OCI-LY7 (cell line): ENCODE measurements at regions not wholly inside any gene's neighbourhood (a gene's known extent, or its start where the extent isn't known, plus 50 kb on each side); places are given as distances from the start of the nearest gene placed in this dataset.

Experiments used
- BruUV-seq: library from RNA; stranded (reverse); fragments of 400-500 nt; replicated peaks from 2 replicates; lab custom pipeline; 2021; lab: Mats Ljungman, UMichigan
- CTCF ChIA-PET: fragments of 300-600 bp; sonication (Branson Sonifier 250); formaldehyde crosslinking; loops from one replicate; lab custom pipeline; 2022; ENCODE audit warnings: antibody characterized with exemption; ENCODE audit not compliant: unreplicated experiment; lab: Charles Lee
- POLR2A ChIA-PET: fragments of 300-600 bp; sonication (Branson Sonifier 250); formaldehyde crosslinking; loops from one replicate; lab custom pipeline; 2022; ENCODE audit warnings: antibody characterized with exemption; lab: Charles Lee
- DNase-seq: peaks from one replicate; pipeline ENCODE4 v3.0.0-alpha.2; 2015; ENCODE audit warnings: low spot score
- H2AFZ ChIP-seq: fragments of 200-600 bp; sonication (generic), shearing (Covaris generic); 2 replicates; pipeline ENCODE4 v1.6.1; 2014; ENCODE audit warnings: mild to moderate bottlenecking, antibody characterized with exemption, low read length, moderate library complexity
- H3K27ac ChIP-seq: fragments of 200-600 bp; sonication (generic); 2 replicates; pipeline ENCODE4 v1.5.1; 2014; ENCODE audit warnings: mixed run types, low read depth, mild to moderate bottlenecking, moderate library complexity, low read length, inconsistent platforms; ENCODE audit not compliant: poor library complexity, severe bottlenecking
- H3K36me3 ChIP-seq: fragments of 200-600 bp; sonication (generic); 2 replicates; pipeline ENCODE4 v1.6.1; 2014; ENCODE audit warnings: mild to moderate bottlenecking, antibody characterized with exemption, low read length, moderate library complexity, mixed read lengths; ENCODE audit not compliant: insufficient read depth
- H3K4me1 ChIP-seq: fragments of 200-600 bp; sonication (generic); 2 replicates; pipeline ENCODE4 v1.5.1; 2014; ENCODE audit warnings: mild to moderate bottlenecking, low read length; ENCODE audit not compliant: insufficient read depth, poor library complexity, severe bottlenecking
- H3K4me2 ChIP-seq: fragments of 200-600 bp; sonication (generic); 2 replicates; pipeline ENCODE4 v1.6.1; 2014; ENCODE audit warnings: mild to moderate bottlenecking, low read length
- H3K4me3 ChIP-seq: fragments of 200-600 bp; sonication (generic); 2 replicates; pipeline ENCODE4 v1.5.1; 2014; ENCODE audit warnings: mild to moderate bottlenecking, low read depth, low read length; ENCODE audit not compliant: poor library complexity, severe bottlenecking
- H3K79me2 ChIP-seq: fragments of 200-600 bp; sonication (generic); 2 replicates; pipeline ENCODE4 v1.6.1; 2016; ENCODE audit warnings: low read depth, mild to moderate bottlenecking, low read length, moderate library complexity, mixed read lengths; ENCODE audit not compliant: insufficient read depth
- H3K9me2 ChIP-seq: fragments of 200-600 bp; sonication (generic); 2 replicates; pipeline ENCODE4 v1.6.1; 2016; ENCODE audit warnings: mild to moderate bottlenecking, low read length, mixed read lengths; ENCODE audit not compliant: insufficient read depth
- H3K9me3 ChIP-seq: fragments of 200-600 bp; sonication (generic); 2 replicates; pipeline ENCODE4 v1.6.1; 2014; ENCODE audit warnings: mild to moderate bottlenecking, mixed run types, low read length, mixed read lengths
- H4K20me1 ChIP-seq: fragments of 200-600 bp; sonication (generic); 2 replicates; pipeline ENCODE4 v1.6.1; 2014; ENCODE audit warnings: mild to moderate bottlenecking, antibody characterized with exemption, low read length, moderate library complexity, mixed read lengths; ENCODE audit not compliant: insufficient read depth
- CTCF ChIP-seq: fragments of 200-600 bp; sonication (generic); conservative IDR thresholded peaks from 2 replicates; pipeline ENCODE4 v1.5.1; 2014; ENCODE audit warnings: mild to moderate bottlenecking, antibody characterized with exemption, low read length, moderate library complexity, mixed read lengths
- EZH2phosphoT487 ChIP-seq: fragments of 200-600 bp; sonication (generic); IDR thresholded peaks from 2 replicates; pipeline ENCODE4 v1.6.1; 2018; ENCODE audit warnings: low read depth, borderline replicate concordance, mild to moderate bottlenecking, mixed run types, antibody characterized with exemption, low read length, moderate library complexity, mixed read lengths
- intact Hi-C: fragments of 100-400 bp; cut with micrococcal nuclease; formaldehyde crosslinking; loops from one replicate; pipeline ENCODE4 v1.10.0; 2022; ENCODE audit not compliant: unreplicated experiment

- no TSS peak for BruUV-seq
- Histone ChIP-seq H3K36me3 (no peaks in the 10 kb centered on the region), H3K4me1 (no peaks in the 10 kb centered on the region), H3K4me2 (no peak overlapping the region), H2AFZ (no peak overlapping the region), H3K9me3 (no peaks in the 10 kb centered on the region), H4K20me1 (no peaks in the 10 kb centered on the region), H3K79me2 (no peaks in the 10 kb centered on the region), H3K4me3 (no peak overlapping the region), H3K9me2 (no peaks in the 10 kb centered on the region), H3K27ac (no peak overlapping the region)
- no peak for DNase-seq
- intact Hi-C loops = no loop called here
- ChIA-PET CTCF (no interaction called here), POLR2A (no interaction called here)
- no peak for TF ChIP-seq EZH2phosphoT487
- no peak for TF ChIP-seq CTCF
Observed at GRCh38 chr5:113937301-113937700, 423.8 kb downstream of the YTHDC2 start.

GRCh38 chr5:113939988-113940387 lies 421.9 kb upstream of the KCNN2 start:
- CTCF ChIA-PET = no interaction called here
- no peak overlapping the region for H3K27ac ChIP-seq
- H3K9me3 ChIP-seq = no peaks in the 10 kb centered on the region
- no peaks in the 10 kb centered on the region for H3K36me3 ChIP-seq
- no peaks in the 10 kb centered on the region for H3K4me1 ChIP-seq
- H3K9me2 ChIP-seq = no peaks in the 10 kb centered on the region
- H3K4me2 ChIP-seq = no peak overlapping the region
- no peak overlapping the region for H2AFZ ChIP-seq
- no peaks in the 10 kb centered on the region for H3K79me2 ChIP-seq
- no peak overlapping the region for H3K4me3 ChIP-seq
- POLR2A ChIA-PET = interaction anchor here (0.6 to 0.7 kb wide), 2 partner anchors 17 to 1162 kb away, joined by 3 read pairs; no protein-coding TSS in a partner anchor
- TF ChIP-seq EZH2phosphoT487 = no peak
- no peak for TF ChIP-seq CTCF
- DNase-seq = no peak
- no peaks in the 10 kb centered on the region for H4K20me1 ChIP-seq
- intact Hi-C loops = no loop called here
- BruUV-seq = no TSS peak

DNA sequence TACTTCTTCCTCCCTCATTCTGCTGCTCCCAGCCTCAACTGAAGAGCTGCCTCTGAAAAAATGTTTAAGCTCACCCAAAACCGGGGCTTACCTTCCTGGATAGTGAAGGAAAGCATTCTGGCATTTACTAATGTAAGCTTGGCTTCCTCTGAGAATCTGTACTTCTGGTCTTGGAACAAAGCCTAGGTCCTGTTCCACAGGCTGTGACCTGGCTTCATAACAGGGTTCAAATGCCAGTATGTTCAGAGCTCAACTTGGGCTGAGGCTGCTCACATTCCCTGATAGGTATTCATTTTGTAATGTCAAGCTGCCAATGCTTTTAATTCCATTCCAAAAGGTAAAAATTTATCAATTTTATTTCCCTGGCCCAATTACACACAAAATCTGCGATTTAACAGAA lies 411.7 kb upstream of the KCNN2 start:
- ChIA-PET POLR2A (no interaction called here), CTCF (no interaction called here)
- H3K27ac ChIP-seq = no peak overlapping the region
- no peaks in the 10 kb centered on the region for H3K36me3 ChIP-seq
- H2AFZ ChIP-seq = no peak overlapping the region
- intact Hi-C loops = no loop called here
- no peak overlapping the region for H3K4me2 ChIP-seq
- H3K4me1 ChIP-seq = no peaks in the 10 kb centered on the region
- no peaks in the 10 kb centered on the region for H3K79me2 ChIP-seq
- H3K4me3 ChIP-seq = no peak overlapping the region
- BruUV-seq = no TSS peak
- no peaks in the 10 kb centered on the region for H3K9me2 ChIP-seq
- H4K20me1 ChIP-seq = no peaks in the 10 kb centered on the region
- no peak for TF ChIP-seq CTCF
- TF ChIP-seq EZH2phosphoT487 = no peak
- H3K9me3 ChIP-seq = no peaks in the 10 kb centered on the region
- DNase-seq = no peak
